Parathyroid adenoma (tissue), 2 donors: ENCODE measurements at regions not wholly inside any gene's neighbourhood (a gene's known extent, or its start where the extent isn't known, plus 50 kb on each side); places are given as distances from the start of the nearest gene placed in this dataset.

Experiments
- H2AFZ ChIP-seq: fragments of 300-600 bp; sonication (generic); one replicate; pipeline ENCODE4 v1.7.0; 2017; ENCODE audit warnings: antibody characterized with exemption, mild to moderate bottlenecking
- H3K27ac ChIP-seq: fragments of 300-600 bp; sonication (generic); one replicate; pipeline ENCODE4 v1.7.0; 2017
- H3K27me3 ChIP-seq: fragments of 300-600 bp; sonication (generic); one replicate; pipeline ENCODE4 v1.7.0; 2017; ENCODE audit warnings: low read length; ENCODE audit not compliant: control insufficient read depth, insufficient read depth
- H3K36me3 ChIP-seq: fragments of 300-600 bp; sonication (generic); one replicate; pipeline ENCODE4 v1.7.0; 2017; ENCODE audit warnings: low read length; ENCODE audit not compliant: control insufficient read depth, insufficient read depth
- H3K4me1 ChIP-seq: fragments of 300-600 bp; sonication (generic); one replicate; pipeline ENCODE4 v1.7.0; 2017; ENCODE audit warnings: control low read depth
- H3K4me2 ChIP-seq: fragments of 300-600 bp; sonication (generic); one replicate; pipeline ENCODE4 v1.7.0; 2017; ENCODE audit warnings: low read length
- H3K4me3 ChIP-seq: fragments of 300-600 bp; sonication (generic); one replicate; pipeline ENCODE4 v1.7.0; 2017; ENCODE audit warnings: low read depth, low read length
- H3K79me2 ChIP-seq: fragments of 300-600 bp; sonication (generic); one replicate; pipeline ENCODE4 v1.7.0; 2017; ENCODE audit warnings: control low read depth
- H3K9ac ChIP-seq: fragments of 300-600 bp; sonication (generic); one replicate; pipeline ENCODE4 v1.7.0; 2017; ENCODE audit warnings: mild to moderate bottlenecking
- H3K9me3 ChIP-seq: fragments of 300-600 bp; sonication (generic); one replicate; pipeline ENCODE4 v1.7.0; 2017; ENCODE audit warnings: low read length; ENCODE audit not compliant: control insufficient read depth
- CTCF ChIP-seq: fragments of 300-600 bp; sonication (generic); IDR thresholded peaks from one replicate; pipeline ENCODE4 v1.7.0; 2017; ENCODE audit warnings: antibody characterized with exemption, mild to moderate bottlenecking
- donor health status: primary hyperparathyroidism.

GRCh38 chr5:166163996-166164610 lies 2127.3 kb upstream of the WWC1 start:
- no peak for TF ChIP-seq CTCF
- Histone ChIP-seq H3K9me3 (no peaks in the 10 kb centered on the region), H3K4me2 (no peak overlapping the region), H3K9ac (no peak overlapping the region), H3K79me2 (no peaks in the 10 kb centered on the region), H3K4me1 (no peaks in the 10 kb centered on the region), H3K27ac (no peak overlapping the region), H3K4me3 (no peak overlapping the region), H2AFZ (no peak overlapping the region), H3K27me3 (no peaks in the 10 kb centered on the region), H3K36me3 (no peaks in the 10 kb centered on the region)

GRCh38 chr5:166165596-166165995 lies 2125.8 kb upstream of the WWC1 start:
- no peaks in the 10 kb centered on the region for H3K79me2 ChIP-seq
- no peaks in the 10 kb centered on the region for H3K9me3 ChIP-seq
- H3K4me1 ChIP-seq: no peaks in the 10 kb centered on the region
- no peaks in the 10 kb centered on the region for H3K27me3 ChIP-seq
- H3K36me3 ChIP-seq: no peaks in the 10 kb centered on the region
- H3K27ac ChIP-seq: no peak overlapping the region
- H3K9ac ChIP-seq: no peak overlapping the region
- H3K4me2 ChIP-seq: no peak overlapping the region
- no peak for TF ChIP-seq CTCF
- H2AFZ ChIP-seq: no peak overlapping the region
- no peak overlapping the region for H3K4me3 ChIP-seq

GRCh38 chr5:166166071-166166470 lies 2125.4 kb upstream of the WWC1 start:
- Histone ChIP-seq H3K9me3 (no peaks in the 10 kb centered on the region), H3K4me2 (no peak overlapping the region), H3K27ac (no peak overlapping the region), H3K79me2 (no peaks in the 10 kb centered on the region), H3K9ac (no peak overlapping the region), H3K4me3 (no peak overlapping the region), H2AFZ (no peak overlapping the region), H3K27me3 (no peaks in the 10 kb centered on the region), H3K36me3 (no peaks in the 10 kb centered on the region), H3K4me1 (no peaks in the 10 kb centered on the region)
- no peak for TF ChIP-seq CTCF

- Histone ChIP-seq H3K79me2 (no peaks in the 10 kb centered on the region), H3K27ac (no peak overlapping the region), H3K27me3 (no peaks in the 10 kb centered on the region), H3K4me3 (no peak overlapping the region), H3K4me1 (no peaks in the 10 kb centered on the region), H2AFZ (no peak overlapping the region), H3K36me3 (no peaks in the 10 kb centered on the region), H3K9ac (no peak overlapping the region), H3K4me2 (no peak overlapping the region), H3K9me3 (no peaks in the 10 kb centered on the region)
- TF ChIP-seq CTCF: no peak
Measured at GRCh38 chr5:166172597-166172996, 2118.8 kb upstream of the WWC1 start.

- H3K27me3 ChIP-seq: no peaks in the 10 kb centered on the region
- no peak for TF ChIP-seq CTCF
- no peak overlapping the region for H3K4me3 ChIP-seq
- H3K4me2 ChIP-seq: no peak overlapping the region
- H3K79me2 ChIP-seq: no peaks in the 10 kb centered on the region
- no peaks in the 10 kb centered on the region for H3K9me3 ChIP-seq
- H3K27ac ChIP-seq: no peak overlapping the region
- H3K4me1 ChIP-seq: no peaks in the 10 kb centered on the region
- no peaks in the 10 kb centered on the region for H3K36me3 ChIP-seq
- H3K9ac ChIP-seq: no peak overlapping the region
- no peak overlapping the region for H2AFZ ChIP-seq
Measured at GRCh38 chr5:166178411-166179080, 2112.9 kb upstream of the WWC1 start.
